ENCODE measurements at regions not wholly inside any gene's neighbourhood (a gene's known extent, or its start where the extent isn't known, plus 50 kb on each side); places are given as distances from the start of the nearest gene placed in this dataset.

GRCh38 chr10:89121764-89122020, 85.4 kb downstream of the CH25H start:
- H3K4me3 ChIP-seq = no peak overlapping the region
- H3K36me3 ChIP-seq = no peaks in the 10 kb centered on the region
- no peak for TF ChIP-seq CTCF (IDR thresholded peaks at IDR 0.05)
- no peak for DNase-seq
- H3K4me1 ChIP-seq = no peaks in the 10 kb centered on the region
- H3K27ac ChIP-seq = no peak overlapping the region
- no peaks in the 10 kb centered on the region for H3K27me3 ChIP-seq
- intact Hi-C loops (cut with DNase I; ENCODE audit: low total_unique reads) = no loop called here
- H3K9me3 ChIP-seq = no peaks in the 10 kb centered on the region

GRCh38 chr10:89120931-89121763, 86.0 kb downstream of the CH25H start:
- Histone ChIP-seq H3K27ac (no peak overlapping the region), H3K9me3 (no peaks in the 10 kb centered on the region), H3K27me3 (no peaks in the 10 kb centered on the region), H3K36me3 (no peaks in the 10 kb centered on the region), H3K4me3 (no peak overlapping the region), H3K4me1 (peaks cover 0 to 4% (median 0%) of the 10 kb centered on the region in 4 donors)
- no peak for DNase-seq
- no peak for TF ChIP-seq CTCF (IDR thresholded peaks at IDR 0.05)
- intact Hi-C loops (cut with DNase I; ENCODE audit: low total_unique reads) = no loop called here

GRCh38 chr10:89119651-89120050, 87.5 kb downstream of the CH25H start:
- peaks cover 0 to 10% (median 0%) of the 10 kb centered on the region in 4 donors for H3K4me1 ChIP-seq
- DNase-seq = no peak
- intact Hi-C loops (cut with DNase I; ENCODE audit: low total_unique reads) = loop anchor here (10.0 kb wide), 1 partner anchor 85 kb away; no protein-coding TSS in a partner anchor

GRCh38 chr10:89118091-89118490, 89.0 kb downstream of the CH25H start:
- Histone ChIP-seq H3K27me3 (no peaks in the 10 kb centered on the region), H3K4me1 (peaks cover 0 to 10% (median 0%) of the 10 kb centered on the region in 4 donors), H3K27ac (no peak overlapping the region), H3K4me3 (no peak overlapping the region), H3K36me3 (no peaks in the 10 kb centered on the region), H3K9me3 (no peaks in the 10 kb centered on the region)
- no peak for DNase-seq
- intact Hi-C loops (cut with DNase I; ENCODE audit: low total_unique reads) = loop anchor here (10.0 kb wide), 1 partner anchor 83 kb away; no protein-coding TSS in a partner anchor
- TF ChIP-seq CTCF (IDR thresholded peaks at IDR 0.05) = no peak

More at GRCh38 chr10:89119651-89120050, 87.5 kb downstream of the CH25H start:
- Histone ChIP-seq H3K27me3 (no peaks in the 10 kb centered on the region), H3K9me3 (no peaks in the 10 kb centered on the region), H3K4me3 (no peak overlapping the region), H3K36me3 (no peaks in the 10 kb centered on the region), H3K27ac (no peak overlapping the region)
- no peak for TF ChIP-seq CTCF (IDR thresholded peaks at IDR 0.05)

GRCh38 chr10:89115876-89116627, 91.1 kb downstream of the CH25H start:
- H3K36me3 ChIP-seq = no peaks in the 10 kb centered on the region
- H3K9me3 ChIP-seq = no peaks in the 10 kb centered on the region
- no peak for DNase-seq
- intact Hi-C loops (cut with DNase I; ENCODE audit: low total_unique reads) = loop anchor here (10.0 kb wide), 1 partner anchor 81 kb away; no protein-coding TSS in a partner anchor
- H3K4me1 ChIP-seq = peaks cover 0 to 10% (median 0%) of the 10 kb centered on the region in 4 donors
- H3K27me3 ChIP-seq = no peaks in the 10 kb centered on the region
- H3K27ac ChIP-seq = no peak overlapping the region
- TF ChIP-seq CTCF (IDR thresholded peaks at IDR 0.05) = no peak
- no peak overlapping the region for H3K4me3 ChIP-seq

All from tibial artery (tissue), 4 donors.